ENCODE measurements at regions not wholly inside any gene's neighbourhood (a gene's known extent, or its start where the extent isn't known, plus 50 kb on each side); places are given as distances from the start of the nearest gene placed in this dataset.

DNA sequence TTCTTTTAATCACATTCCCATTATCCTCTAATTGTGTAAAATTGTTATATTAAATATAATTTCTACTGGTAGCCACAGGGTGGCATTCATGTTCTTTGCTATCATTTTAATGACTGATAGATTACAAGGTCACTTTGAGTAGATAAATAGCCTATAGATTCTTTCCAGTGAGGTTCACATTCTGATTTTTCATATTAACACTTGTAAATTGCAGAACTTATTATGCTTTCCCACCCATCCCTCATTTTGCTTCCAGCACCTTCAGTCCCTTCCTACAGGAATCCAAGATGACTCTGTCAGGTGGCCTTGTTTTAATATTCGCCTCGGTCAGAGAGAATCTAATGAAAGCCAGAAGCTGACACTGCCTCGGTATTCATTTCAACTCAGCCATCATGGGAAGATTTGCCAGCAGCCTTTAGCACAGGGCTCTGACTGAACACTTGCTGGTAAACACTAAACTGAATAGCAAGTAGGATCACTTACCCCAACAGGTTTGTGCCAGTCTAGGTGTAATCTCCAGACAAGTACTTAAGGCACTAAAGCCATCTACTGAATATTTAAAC lies 101.2 kb upstream of the FSHR start:
- 34% methylated on average over 3 of the region's 3 CpGs for WGBS

DNA sequence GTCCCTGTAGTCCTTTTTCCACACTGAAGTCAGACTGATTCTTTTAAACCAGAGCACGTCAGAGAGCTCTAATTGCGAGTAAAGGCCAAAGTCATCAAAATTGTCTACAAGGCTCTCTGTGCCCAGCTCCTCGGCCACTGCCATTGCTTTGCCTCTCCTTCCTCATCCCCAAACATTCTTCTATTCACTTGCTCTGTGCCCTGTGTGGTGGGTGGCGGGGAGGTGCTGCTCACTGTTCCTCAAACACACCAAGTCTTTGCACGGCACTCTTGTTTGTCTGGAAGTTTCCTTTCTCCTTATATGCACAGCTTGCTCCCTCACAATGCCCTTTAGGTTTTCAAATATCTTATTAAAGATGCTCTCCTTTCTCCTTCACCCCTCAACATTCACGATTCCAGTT lies 100.1 kb upstream of the FSHR start:
- WGBS, result 86% methylated on average over 6 of the region's 6 CpGs
- intact Hi-C loops (cut with DNase I), result no loop called here

More for the DNA sequence above, 101.2 kb upstream of the FSHR start:
- no peak overlapping the region for H3K27ac ChIP-seq (replicated peaks in 1 of 4)
- TF ChIP-seq EP300 (IDR thresholded peaks at IDR 0.05), result no peak
- TF ChIP-seq, protein P1, sequence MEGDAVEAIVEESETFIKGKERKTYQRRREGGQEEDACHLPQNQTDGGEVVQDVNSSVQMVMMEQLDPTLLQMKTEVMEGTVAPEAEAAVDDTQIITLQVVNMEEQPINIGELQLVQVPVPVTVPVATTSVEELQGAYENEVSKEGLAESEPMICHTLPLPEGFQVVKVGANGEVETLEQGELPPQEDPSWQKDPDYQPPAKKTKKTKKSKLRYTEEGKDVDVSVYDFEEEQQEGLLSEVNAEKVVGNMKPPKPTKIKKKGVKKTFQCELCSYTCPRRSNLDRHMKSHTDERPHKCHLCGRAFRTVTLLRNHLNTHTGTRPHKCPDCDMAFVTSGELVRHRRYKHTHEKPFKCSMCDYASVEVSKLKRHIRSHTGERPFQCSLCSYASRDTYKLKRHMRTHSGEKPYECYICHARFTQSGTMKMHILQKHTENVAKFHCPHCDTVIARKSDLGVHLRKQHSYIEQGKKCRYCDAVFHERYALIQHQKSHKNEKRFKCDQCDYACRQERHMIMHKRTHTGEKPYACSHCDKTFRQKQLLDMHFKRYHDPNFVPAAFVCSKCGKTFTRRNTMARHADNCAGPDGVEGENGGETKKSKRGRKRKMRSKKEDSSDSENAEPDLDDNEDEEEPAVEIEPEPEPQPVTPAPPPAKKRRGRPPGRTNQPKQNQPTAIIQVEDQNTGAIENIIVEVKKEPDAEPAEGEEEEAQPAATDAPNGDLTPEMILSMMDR (IDR thresholded peaks at IDR 0.05), result peak in 1 of 3 experiments; percentile 17
- intact Hi-C loops (cut with DNase I), result no loop called here
- peaks cover 0 to 10% (median 7%) of the 10 kb centered on the region in 4 donors for H3K4me1 ChIP-seq
- H3K36me3 ChIP-seq, result no peaks in the 10 kb centered on the region
- DNase-seq (ENCODE audit: extremely low spot score), result no peak
- no peak overlapping the region for H3K4me3 ChIP-seq
- no peaks in the 10 kb centered on the region for H3K27me3 ChIP-seq
- H3K9me3 ChIP-seq, result no peaks in the 10 kb centered on the region

DNA sequence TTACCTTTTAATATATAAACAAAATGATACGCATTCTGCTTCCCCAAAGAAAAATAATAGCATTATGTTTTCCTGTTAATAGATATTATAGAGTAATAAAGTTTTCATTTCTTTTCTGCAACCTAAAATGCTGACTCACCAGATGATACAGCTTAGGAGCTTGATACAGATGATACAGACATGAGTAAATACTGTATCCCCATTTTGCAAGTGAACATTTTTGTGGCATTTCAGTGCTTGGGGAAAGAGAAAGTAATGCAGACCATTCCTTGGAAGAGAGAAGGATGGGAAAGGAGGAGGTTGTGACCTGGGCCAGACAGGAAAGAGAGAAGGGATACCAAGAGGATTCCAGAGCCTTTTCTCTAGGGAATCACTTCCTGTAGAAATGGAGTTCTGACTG lies 97.5 kb upstream of the FSHR start:
- H3K9me3 ChIP-seq, result no peaks in the 10 kb centered on the region
- 94% methylated on average over 1 of the region's 1 CpG for WGBS
- H3K4me3 ChIP-seq, result no peak overlapping the region
- no peak overlapping the region for H3K27ac ChIP-seq (replicated peaks in 1 of 4)
- DNase-seq (ENCODE audit: extremely low spot score), result no peak
- intact Hi-C loops (cut with DNase I), result no loop called here
- peaks cover 0 to 17% (median 10%) of the 10 kb centered on the region in 4 donors for H3K4me1 ChIP-seq
- TF ChIP-seq, protein P1 (IDR thresholded peaks at IDR 0.05), result no peak
- TF ChIP-seq EP300 (IDR thresholded peaks at IDR 0.05) (no peak), POLR2A (IDR thresholded peaks at IDR 0.05; ENCODE audit: low read depth) (no peak), POLR2AphosphoS5 (IDR thresholded peaks at IDR 0.05) (no peak)
- H3K27me3 ChIP-seq, result no peaks in the 10 kb centered on the region
- no peaks in the 10 kb centered on the region for H3K36me3 ChIP-seq

More for the DNA sequence above, 100.1 kb upstream of the FSHR start:
- H3K4me1 ChIP-seq, result peaks cover 0 to 10% (median 7%) of the 10 kb centered on the region in 4 donors
- H3K27ac ChIP-seq (replicated peaks in 1 of 4), result no peak overlapping the region
- no peaks in the 10 kb centered on the region for H3K36me3 ChIP-seq
- no peak for DNase-seq (ENCODE audit: extremely low spot score)
- H3K4me3 ChIP-seq, result no peak overlapping the region
- no peaks in the 10 kb centered on the region for H3K27me3 ChIP-seq
- TF ChIP-seq POLR2A (IDR thresholded peaks at IDR 0.05; ENCODE audit: low read depth) (no peak), EP300 (IDR thresholded peaks at IDR 0.05) (no peak), POLR2AphosphoS5 (IDR thresholded peaks at IDR 0.05) (no peak)
- TF ChIP-seq, protein P1 (IDR thresholded peaks at IDR 0.05), result no peak
- H3K9me3 ChIP-seq, result no peaks in the 10 kb centered on the region

DNA sequence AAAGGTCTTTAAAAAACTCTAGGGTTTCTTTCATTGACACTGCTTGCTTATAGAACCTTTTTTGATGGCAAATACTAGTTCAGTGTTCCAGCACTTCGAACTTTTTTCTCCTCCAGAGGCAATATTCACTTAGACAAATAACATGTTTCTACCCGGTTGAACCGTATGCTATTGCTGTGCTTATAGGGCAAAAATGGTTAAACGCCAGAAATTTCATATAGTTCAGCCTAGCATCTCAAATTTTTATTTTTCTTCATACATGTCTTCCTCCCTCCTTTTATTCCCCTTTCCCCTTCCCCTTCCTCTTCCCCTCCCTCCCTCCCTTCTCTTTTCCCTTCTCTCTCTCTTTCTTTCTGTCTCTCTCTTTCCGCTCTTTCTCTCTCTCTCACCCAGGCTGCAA lies 96.9 kb upstream of the FSHR start:
- WGBS, result 96% methylated on average over 5 of the region's 5 CpGs
- Histone ChIP-seq H3K27me3 (no peaks in the 10 kb centered on the region), H3K27ac (replicated peaks in 1 of 4) (no peak overlapping the region), H3K4me3 (no peak overlapping the region), H3K4me1 (peaks cover 0 to 17% (median 10%) of the 10 kb centered on the region in 4 donors), H3K9me3 (no peaks in the 10 kb centered on the region), H3K36me3 (no peaks in the 10 kb centered on the region)
- TF ChIP-seq POLR2AphosphoS5 (IDR thresholded peaks at IDR 0.05) (no peak), POLR2A (IDR thresholded peaks at IDR 0.05; ENCODE audit: low read depth) (no peak), EP300 (IDR thresholded peaks at IDR 0.05) (no peak)
- TF ChIP-seq, protein P1 (IDR thresholded peaks at IDR 0.05), result no peak
- no peak for DNase-seq (ENCODE audit: extremely low spot score)
- intact Hi-C loops (cut with DNase I), result no loop called here

DNA sequence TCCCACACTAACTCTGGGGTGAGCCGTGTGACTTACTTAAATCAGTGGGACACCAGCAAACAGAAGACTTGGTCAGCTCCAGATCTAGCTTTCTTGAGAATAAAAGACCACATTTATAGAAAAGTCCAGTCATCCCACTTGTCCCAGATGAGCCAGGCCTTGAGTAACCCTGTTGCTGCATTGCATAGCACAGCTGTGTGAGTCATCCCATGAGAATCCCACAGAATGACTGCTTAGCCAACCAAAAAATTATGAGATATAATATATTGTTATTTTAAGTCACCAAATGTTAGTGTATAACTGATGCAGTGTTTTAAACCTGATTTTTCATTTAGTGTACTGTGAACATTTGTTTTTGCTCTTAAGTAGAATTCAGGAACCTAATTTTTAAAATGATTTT lies 94.2 kb upstream of the FSHR start:
- no peaks in the 10 kb centered on the region for H3K27me3 ChIP-seq
- no peaks in the 10 kb centered on the region for H3K9me3 ChIP-seq
- no peak overlapping the region for H3K4me3 ChIP-seq
- H3K4me1 ChIP-seq, result peaks cover 0 to 7% (median 2%) of the 10 kb centered on the region in 4 donors
- H3K36me3 ChIP-seq, result no peaks in the 10 kb centered on the region
- no peak for DNase-seq (ENCODE audit: extremely low spot score)
- intact Hi-C loops (cut with DNase I), result no loop called here
- H3K27ac ChIP-seq (replicated peaks in 1 of 4), result peak overlapping the region in 1 of 4 donors; percentile 29
- TF ChIP-seq EP300 (IDR thresholded peaks at IDR 0.05), result no peak
- TF ChIP-seq POLR2A (IDR thresholded peaks at IDR 0.05; ENCODE audit: low read depth), result no peak
- WGBS, result 60% methylated on average over 1 of the region's 1 CpG

Measured in esophagus muscularis mucosa (tissue), 4 donors.